ENCODE measurements at regions not wholly inside any gene's neighbourhood (a gene's known extent, or its start where the extent isn't known, plus 50 kb on each side); places are given as distances from the start of the nearest gene placed in this dataset.

- TF ChIP-seq CTCF (IDR thresholded peaks at IDR 0.05) (no peak), POLR2AphosphoS5 (IDR thresholded peaks at IDR 0.05; ENCODE audit: low read depth, low read length) (no peak), TCF7L2 (IDR thresholded peaks at IDR 0.05; ENCODE audit: low read depth, low read length) (no peak), REST (IDR thresholded peaks at IDR 0.05; ENCODE audit: insufficient read depth in 1 of 2, low read depth in 2 of 2, low read length in 1 of 2) (no peak), SIN3A (IDR thresholded peaks at IDR 0.05; ENCODE audit: borderline replicate concordance, insufficient read depth, low read depth, low read length) (no peak)
Observed at GRCh38 chr7:20521243-20521642, 94.2 kb upstream of the ABCB5 start.

Data from Panc1 (cell line).